Muscle of leg (tissue), 3 donors: ENCODE measurements at regions not wholly inside any gene's neighbourhood (a gene's known extent, or its start where the extent isn't known, plus 50 kb on each side); places are given as distances from the start of the nearest gene placed in this dataset.

Experiments
- DNase-seq: peaks from one replicate; pipeline ENCODE4 v3.0.0; 2013
- H3K27ac ChIP-seq: one replicate; pipeline ENCODE4 v1.5.1; 2013; ENCODE audit warnings: mild to moderate bottlenecking, low read length, control low read depth
- H3K27me3 ChIP-seq: one replicate; pipeline ENCODE4 v1.6.1; 2013; ENCODE audit warnings: low read length; ENCODE audit not compliant: control insufficient read depth, insufficient read depth
- H3K36me3 ChIP-seq: one replicate; pipeline ENCODE4 v1.6.1; 2013; ENCODE audit warnings: low read length; ENCODE audit not compliant: control insufficient read depth, insufficient read depth
- H3K4me1 ChIP-seq: one replicate; pipeline ENCODE4 v1.6.1; 2013; ENCODE audit warnings: low read length; ENCODE audit not compliant: control insufficient read depth, insufficient read depth
- H3K4me3 ChIP-seq: one replicate; pipeline ENCODE4 v1.5.1; 2013; ENCODE audit warnings: low read length, control low read depth
- H3K9me3 ChIP-seq: replicated peaks from 2 replicates; pipeline ENCODE4 v1.6.1; 2013; ENCODE audit warnings: low read depth, low read length; ENCODE audit not compliant: control insufficient read depth
- whole genome bisulfite sequencing: methylation state at CpG from one replicate; pipeline ENCODE4 v1.1.5; 2013; ENCODE audit warnings: missing lambda C conversion rate; ENCODE audit not compliant: insufficient coverage; 5-methylcytosine and 5-hydroxymethylcytosine counted together

- DNase-seq = no peak
- WGBS = 79% methylated on average over 3 of the region's 4 CpGs
- Histone ChIP-seq H3K4me1 (no peaks in the 10 kb centered on the region), H3K36me3 (no peaks in the 10 kb centered on the region), H3K27me3 (no peaks in the 10 kb centered on the region), H3K27ac (no peak overlapping the region), H3K9me3 (no peaks in the 10 kb centered on the region), H3K4me3 (no peak overlapping the region)
These were observed 236.6 kb upstream of the GJB5 start for GRCh38 chr1:34518146-34518699.

- WGBS = 11% methylated on average over 2 of the region's 4 CpGs
- Histone ChIP-seq H3K4me1 (no peaks in the 10 kb centered on the region), H3K36me3 (no peaks in the 10 kb centered on the region), H3K4me3 (no peak overlapping the region), H3K27ac (no peak overlapping the region), H3K9me3 (no peaks in the 10 kb centered on the region), H3K27me3 (no peaks in the 10 kb centered on the region)
- DNase-seq = peak; percentile 1
These were observed 234.7 kb upstream of the GJB5 start for GRCh38 chr1:34520111-34520510.

- Histone ChIP-seq H3K4me1 (no peaks in the 10 kb centered on the region), H3K4me3 (no peak overlapping the region), H3K27me3 (no peaks in the 10 kb centered on the region), H3K27ac (no peak overlapping the region), H3K36me3 (no peaks in the 10 kb centered on the region), H3K9me3 (no peaks in the 10 kb centered on the region)
- no peak for DNase-seq
These were observed 230.1 kb upstream of the GJB5 start for GRCh38 chr1:34524783-34525182.

GRCh38 chr1:34529935-34530859, 224.7 kb upstream of the GJB5 start:
- Histone ChIP-seq H3K9me3 (no peaks in the 10 kb centered on the region), H3K4me3 (no peak overlapping the region), H3K36me3 (no peaks in the 10 kb centered on the region), H3K27me3 (no peaks in the 10 kb centered on the region), H3K4me1 (no peaks in the 10 kb centered on the region), H3K27ac (no peak overlapping the region)
- 0% methylated on average over 1 of the region's 12 CpGs for WGBS
- peak; percentile 4 for DNase-seq

GRCh38 chr1:34532113-34532512, 222.7 kb upstream of the GJB5 start:
- H3K4me1 ChIP-seq = no peaks in the 10 kb centered on the region
- no peaks in the 10 kb centered on the region for H3K9me3 ChIP-seq
- no peak for DNase-seq
- 0% methylated on average over 1 of the region's 3 CpGs for WGBS
- no peak overlapping the region for H3K4me3 ChIP-seq
- no peaks in the 10 kb centered on the region for H3K36me3 ChIP-seq
- H3K27ac ChIP-seq = no peak overlapping the region
- H3K27me3 ChIP-seq = no peaks in the 10 kb centered on the region

- Histone ChIP-seq H3K9me3 (no peaks in the 10 kb centered on the region), H3K4me3 (no peak overlapping the region), H3K27me3 (no peaks in the 10 kb centered on the region), H3K4me1 (no peaks in the 10 kb centered on the region), H3K27ac (no peak overlapping the region), H3K36me3 (no peaks in the 10 kb centered on the region)
- DNase-seq = no peak
These were observed 216.4 kb upstream of the GJB5 start for GRCh38 chr1:34538481-34538880.

- no peak for DNase-seq
- no peaks in the 10 kb centered on the region for H3K4me1 ChIP-seq
- no peak overlapping the region for H3K4me3 ChIP-seq
- no peaks in the 10 kb centered on the region for H3K27me3 ChIP-seq
- 18% methylated on average over 2 of the region's 3 CpGs for WGBS
- H3K9me3 ChIP-seq = no peaks in the 10 kb centered on the region
- no peaks in the 10 kb centered on the region for H3K36me3 ChIP-seq
- no peak overlapping the region for H3K27ac ChIP-seq
These were observed 207.7 kb upstream of the GJB5 start for GRCh38 chr1:34547046-34547674.

GRCh38 chr1:34549199-34549598, 205.6 kb upstream of the GJB5 start:
- Histone ChIP-seq H3K9me3 (no peaks in the 10 kb centered on the region), H3K36me3 (no peaks in the 10 kb centered on the region), H3K27ac (no peak overlapping the region), H3K4me3 (no peak overlapping the region), H3K27me3 (no peaks in the 10 kb centered on the region), H3K4me1 (no peaks in the 10 kb centered on the region)
- WGBS = 27% methylated on average over 3 of the region's 5 CpGs
- no peak for DNase-seq

- Histone ChIP-seq H3K36me3 (no peaks in the 10 kb centered on the region), H3K27me3 (no peaks in the 10 kb centered on the region), H3K4me3 (no peak overlapping the region), H3K4me1 (no peaks in the 10 kb centered on the region), H3K9me3 (no peaks in the 10 kb centered on the region), H3K27ac (no peak overlapping the region)
- WGBS = 71% methylated on average over 2 of the region's 3 CpGs
- no peak for DNase-seq
These were observed 176.5 kb upstream of the GJB5 start for GRCh38 chr1:34578306-34578705.

GRCh38 chr1:34582356-34582755, 172.5 kb upstream of the GJB5 start:
- 80% methylated on average over 2 of the region's 2 CpGs for WGBS
- DNase-seq = no peak
- Histone ChIP-seq H3K4me3 (no peak overlapping the region), H3K4me1 (no peaks in the 10 kb centered on the region), H3K36me3 (no peaks in the 10 kb centered on the region), H3K27me3 (no peaks in the 10 kb centered on the region), H3K27ac (no peak overlapping the region), H3K9me3 (no peaks in the 10 kb centered on the region)
